BJ (cell line): ENCODE measurements at regions not wholly inside any gene's neighbourhood (a gene's known extent, or its start where the extent isn't known, plus 50 kb on each side); places are given as distances from the start of the nearest gene placed in this dataset.

ENCODE experiments used
- CTCF ChIA-PET: fragments of 350-600 bp; formaldehyde crosslinking; extraction: SDS; loops from one replicate; lab custom pipeline; 2021; ENCODE audit warnings: antibody characterized with exemption, inconsistent platforms; lab: Yijun Ruan, JAX
- POLR2A ChIA-PET: fragments of 300-600 bp; sonication (Branson Sonifier 250); formaldehyde crosslinking; extraction: SDS; loops from one replicate; lab custom pipeline; 2021; ENCODE audit warnings: antibody characterized with exemption; lab: Charles Lee
- DNase-seq: peaks from one replicate; pipeline ENCODE4 v3.0.0-alpha.2; 2011; ENCODE audit warnings: low read depth
- H3K27me3 ChIP-seq: 2 replicates; pipeline ENCODE4 v1.6.0; 2011; ENCODE audit warnings: low read length; ENCODE audit not compliant: control insufficient read depth, insufficient read depth
- H3K36me3 ChIP-seq: 2 replicates; pipeline ENCODE4 v1.5.1; 2011; ENCODE audit warnings: low read length; ENCODE audit not compliant: control insufficient read depth, insufficient read depth
- H3K4me3 ChIP-seq: 2 replicates; pipeline ENCODE4 v1.5.1; 2011; ENCODE audit warnings: low read depth, mild to moderate bottlenecking, control low read depth, low read length
- TF ChIP-seq, protein P1 (sequence below): IDR thresholded peaks from 2 replicates; pipeline ENCODE4 v1.5.1; 2011; ENCODE audit warnings: low read depth, mild to moderate bottlenecking, control low read depth, inconsistent platforms, low read length, moderate library complexity; ENCODE audit not compliant: insufficient read depth

DNA sequence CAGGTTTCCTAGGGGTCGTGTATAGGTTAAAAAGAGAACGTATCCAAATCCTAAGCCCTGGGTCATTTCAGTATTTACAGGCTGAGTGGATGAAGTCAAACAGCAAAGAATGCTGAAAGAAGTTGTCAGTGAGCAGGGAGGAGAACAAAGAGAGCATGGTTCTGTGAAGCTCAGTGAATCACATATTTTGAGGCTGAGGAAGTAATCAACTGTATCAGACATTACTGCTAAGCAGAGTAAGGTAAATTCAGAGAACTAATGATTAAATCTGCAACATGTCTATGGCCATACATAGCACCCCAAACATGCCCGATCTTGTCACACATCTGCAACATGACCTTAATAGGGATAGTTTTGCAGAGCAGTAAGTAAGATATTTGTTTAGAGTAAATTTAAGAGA, 1130.3 kb downstream of the RAPGEF2 start:
- TF ChIP-seq, protein P1, sequence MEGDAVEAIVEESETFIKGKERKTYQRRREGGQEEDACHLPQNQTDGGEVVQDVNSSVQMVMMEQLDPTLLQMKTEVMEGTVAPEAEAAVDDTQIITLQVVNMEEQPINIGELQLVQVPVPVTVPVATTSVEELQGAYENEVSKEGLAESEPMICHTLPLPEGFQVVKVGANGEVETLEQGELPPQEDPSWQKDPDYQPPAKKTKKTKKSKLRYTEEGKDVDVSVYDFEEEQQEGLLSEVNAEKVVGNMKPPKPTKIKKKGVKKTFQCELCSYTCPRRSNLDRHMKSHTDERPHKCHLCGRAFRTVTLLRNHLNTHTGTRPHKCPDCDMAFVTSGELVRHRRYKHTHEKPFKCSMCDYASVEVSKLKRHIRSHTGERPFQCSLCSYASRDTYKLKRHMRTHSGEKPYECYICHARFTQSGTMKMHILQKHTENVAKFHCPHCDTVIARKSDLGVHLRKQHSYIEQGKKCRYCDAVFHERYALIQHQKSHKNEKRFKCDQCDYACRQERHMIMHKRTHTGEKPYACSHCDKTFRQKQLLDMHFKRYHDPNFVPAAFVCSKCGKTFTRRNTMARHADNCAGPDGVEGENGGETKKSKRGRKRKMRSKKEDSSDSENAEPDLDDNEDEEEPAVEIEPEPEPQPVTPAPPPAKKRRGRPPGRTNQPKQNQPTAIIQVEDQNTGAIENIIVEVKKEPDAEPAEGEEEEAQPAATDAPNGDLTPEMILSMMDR, result no peak
- CTCF ChIA-PET, result no interaction called here
- POLR2A ChIA-PET, result no interaction called here

DNA sequence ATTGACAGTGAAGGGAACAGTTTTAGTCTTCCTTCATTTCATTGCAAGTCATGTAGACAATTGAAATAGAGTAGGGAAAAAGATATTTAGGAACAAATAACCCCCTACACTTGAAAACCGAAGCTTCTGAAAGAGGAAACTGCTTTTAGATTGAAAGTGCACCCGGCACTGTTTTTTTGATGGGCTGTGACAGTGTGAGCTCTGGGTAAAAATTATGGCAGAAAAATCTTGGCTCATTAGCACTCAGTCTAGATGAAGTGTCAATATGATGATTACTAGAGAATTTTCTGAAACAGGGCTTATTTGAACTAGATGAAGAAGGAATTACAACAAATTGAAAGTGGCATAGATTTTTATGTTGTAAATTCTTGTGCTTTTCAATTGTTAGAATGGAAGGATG, 1132.4 kb downstream of the RAPGEF2 start:
- H3K27me3 ChIP-seq, result no peaks in the 10 kb centered on the region
- CTCF ChIA-PET, result no interaction called here
- H3K36me3 ChIP-seq, result no peaks in the 10 kb centered on the region
- TF ChIP-seq, protein P1, result no peak
- H3K4me3 ChIP-seq, result no peak overlapping the region
- POLR2A ChIA-PET, result no interaction called here
- DNase-seq, result no peak

More for the DNA sequence above, 1130.3 kb downstream of the RAPGEF2 start:
- no peak for DNase-seq
- Histone ChIP-seq H3K27me3 (no peaks in the 10 kb centered on the region), H3K4me3 (no peak overlapping the region), H3K36me3 (no peaks in the 10 kb centered on the region)

DNA sequence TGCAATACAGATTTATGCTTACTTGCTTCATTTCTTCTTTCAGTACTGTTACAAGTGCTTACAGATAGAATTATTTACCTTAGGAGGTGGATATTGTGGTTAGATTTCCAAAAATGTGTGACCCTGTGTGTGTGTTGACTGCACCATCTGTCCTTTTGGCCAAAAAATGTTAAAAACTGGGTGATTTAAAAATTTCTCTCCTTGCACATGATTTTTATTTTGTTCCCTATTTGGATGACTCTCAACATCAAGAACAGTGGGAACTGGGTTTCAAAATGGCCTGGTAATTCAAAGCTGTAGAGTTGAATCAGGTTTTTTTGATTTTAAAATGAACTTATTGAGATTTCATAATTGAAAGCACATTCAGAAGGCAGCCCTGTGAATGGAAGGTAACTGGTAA, 1132.9 kb downstream of the RAPGEF2 start:
- no peaks in the 10 kb centered on the region for H3K36me3 ChIP-seq
- DNase-seq, result no peak
- ChIA-PET POLR2A (no interaction called here), CTCF (no interaction called here)
- no peaks in the 10 kb centered on the region for H3K27me3 ChIP-seq
- TF ChIP-seq, protein P1, result no peak
- H3K4me3 ChIP-seq, result no peak overlapping the region

DNA sequence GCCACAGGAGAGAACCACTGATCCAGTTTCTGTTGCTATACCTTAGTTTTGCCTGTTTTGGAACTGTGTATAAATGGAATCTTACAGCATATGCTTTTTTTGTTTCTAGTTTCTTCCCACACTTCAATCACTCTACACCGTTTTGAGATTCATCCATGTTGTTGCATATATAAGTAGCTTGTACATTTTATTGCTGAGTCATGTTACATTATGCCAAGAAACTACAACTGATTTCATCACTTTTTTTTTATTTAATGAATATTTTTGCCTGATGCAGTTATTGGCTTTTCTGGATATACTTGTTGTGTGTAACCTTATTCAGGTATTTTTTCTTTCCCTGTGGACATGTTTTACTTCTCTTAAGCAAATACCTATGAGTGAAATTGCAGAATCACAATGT, 1135.9 kb downstream of the RAPGEF2 start:
- no peaks in the 10 kb centered on the region for H3K36me3 ChIP-seq
- ChIA-PET POLR2A (no interaction called here), CTCF (no interaction called here)
- H3K27me3 ChIP-seq, result no peaks in the 10 kb centered on the region
- TF ChIP-seq, protein P1, result no peak
- no peak for DNase-seq
- H3K4me3 ChIP-seq, result no peak overlapping the region

DNA sequence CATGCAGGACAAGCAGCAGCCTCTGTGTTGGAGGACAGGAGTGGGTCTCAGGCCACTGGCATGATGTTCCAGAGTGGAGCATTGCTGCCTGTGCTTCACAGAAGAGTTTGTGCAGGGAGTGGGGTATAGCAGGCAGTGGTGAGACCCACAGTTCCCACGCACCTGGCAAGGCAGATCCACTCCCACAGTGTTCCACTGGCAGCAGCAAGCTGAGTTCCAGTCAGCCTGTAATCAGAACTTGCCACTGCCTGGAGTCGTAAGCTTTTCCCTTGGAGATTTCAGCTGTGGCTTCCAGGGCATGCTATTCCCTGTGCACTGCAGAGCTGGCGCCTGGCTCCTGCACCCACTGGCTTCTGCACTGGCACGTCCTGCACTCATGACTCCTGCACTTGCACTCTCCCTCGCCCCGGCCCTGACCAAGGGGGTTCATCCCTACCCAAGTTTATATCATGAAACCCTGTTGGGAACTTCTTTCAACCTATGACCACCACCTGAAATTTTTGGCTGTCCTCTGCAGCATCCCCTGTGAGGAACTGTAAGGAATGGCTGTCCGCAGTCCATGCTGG, 1144.3 kb downstream of the RAPGEF2 start:
- Histone ChIP-seq H3K4me3 (no peak overlapping the region), H3K27me3 (no peaks in the 10 kb centered on the region), H3K36me3 (no peaks in the 10 kb centered on the region)
- no peak for DNase-seq
- ChIA-PET CTCF (no interaction called here), POLR2A (no interaction called here)
- TF ChIP-seq, protein P1, result no peak
